ENCODE measurements at regions not wholly inside any gene's neighbourhood (a gene's known extent, or its start where the extent isn't known, plus 50 kb on each side); places are given as distances from the start of the nearest gene placed in this dataset.

- peak; percentile 66 for DNase-seq
Observed at GRCh38 chr10:78401624-78402367, 368.1 kb downstream of the RPS24 start.

- DNase-seq, result no peak
Observed at GRCh38 chr10:78402591-78402990, 368.9 kb downstream of the RPS24 start.

GRCh38 chr10:78403781-78404180 lies 370.1 kb downstream of the RPS24 start:
- DNase-seq, result no peak

- no peak for DNase-seq
Observed at GRCh38 chr10:78404296-78404695, 370.6 kb downstream of the RPS24 start.

- DNase-seq, result no peak
Observed at GRCh38 chr10:78405231-78405630, 371.6 kb downstream of the RPS24 start.

GRCh38 chr10:78405736-78406135 lies 372.1 kb downstream of the RPS24 start:
- DNase-seq, result no peak

GRCh38 chr10:78406648-78407008 lies 373.0 kb downstream of the RPS24 start:
- DNase-seq, result no peak

GRCh38 chr10:78407009-78407711 lies 373.5 kb downstream of the RPS24 start:
- peak; percentile 98 for DNase-seq

GRCh38 chr10:78407966-78408365 lies 374.3 kb downstream of the RPS24 start:
- no peak for DNase-seq

- DNase-seq, result no peak
Observed at GRCh38 chr10:78408671-78409472, 375.2 kb downstream of the RPS24 start.

GRCh38 chr10:78410046-78410965 lies 376.6 kb downstream of the RPS24 start:
- no peak for DNase-seq

- no peak for DNase-seq
Observed at GRCh38 chr10:78411716-78412115, 378.1 kb downstream of the RPS24 start.

- no peak for DNase-seq
Observed at GRCh38 chr10:78412605-78413004, 378.9 kb downstream of the RPS24 start.

- DNase-seq, result no peak
Observed at GRCh38 chr10:78413076-78414055, 379.7 kb downstream of the RPS24 start.

- no peak for DNase-seq
Observed at GRCh38 chr10:78414380-78414779, 380.7 kb downstream of the RPS24 start.

- DNase-seq, result no peak
Observed at GRCh38 chr10:78415111-78415510, 381.4 kb downstream of the RPS24 start.

- DNase-seq, result no peak
Observed at GRCh38 chr10:78416031-78417011, 382.7 kb downstream of the RPS24 start.

GRCh38 chr10:78417425-78418370 lies 384.0 kb downstream of the RPS24 start:
- DNase-seq, result no peak
